Colonic mucosa (tissue), 4 donors: ENCODE measurements at regions not wholly inside any gene's neighbourhood (a gene's known extent, or its start where the extent isn't known, plus 50 kb on each side); places are given as distances from the start of the nearest gene placed in this dataset.

Experiments
- DNase-seq: peaks from one replicate; pipeline ENCODE4 v3.0.0-alpha.2; 2020
- H3K27ac ChIP-seq: fragments of 200-600 bp; one replicate; pipeline ENCODE4 v1.8.0; 2021
- H3K27me3 ChIP-seq: fragments of 200-600 bp; one replicate; pipeline ENCODE4 v1.8.0; 2021
- H3K36me3 ChIP-seq: fragments of 200-600 bp; one replicate; pipeline ENCODE4 v1.8.0; 2021
- H3K4me1 ChIP-seq: fragments of 200-600 bp; one replicate; pipeline ENCODE4 v1.8.0; 2021; ENCODE audit warnings: mild to moderate bottlenecking
- H3K4me3 ChIP-seq: fragments of 200-600 bp; one replicate; pipeline ENCODE4 v1.8.0; 2021
- H3K9ac ChIP-seq, 2 donors: one replicate each; pipeline ENCODE4 v1.7.0; 2013; ENCODE audit warnings: control low read depth in 2 of 2, low read depth in 2 of 2, low read length in 2 of 2
- H3K9me3 ChIP-seq: fragments of 200-600 bp; one replicate; pipeline ENCODE4 v1.8.0; 2021
- CTCF ChIP-seq: fragments of 200-600 bp; IDR thresholded peaks from one replicate; pipeline ENCODE4 v1.8.0; 2022; ENCODE audit warnings: antibody characterized with exemption, mild to moderate bottlenecking
- intact Hi-C: fragments of 100-400 bp; cut with DNase I; formaldehyde crosslinking; loops from one replicate; pipeline ENCODE4 v1.14.1; 2022
- donor health status: healthy.
- donor health status: DM: no; HTN: no; CAD: no.
- donor health status: DM: no; HTN: no; CAD: no.

- Histone ChIP-seq H3K27me3 (no peaks in the 10 kb centered on the region), H3K4me3 (no peak overlapping the region), H3K9me3 (no peaks in the 10 kb centered on the region), H3K9ac (no peak overlapping the region), H3K4me1 (no peaks in the 10 kb centered on the region), H3K36me3 (no peaks in the 10 kb centered on the region), H3K27ac (no peak overlapping the region)
- DNase-seq = no peak
- no peak for TF ChIP-seq CTCF
- intact Hi-C loops = no loop called here
Observed at GRCh38 chr2:200095436-200095835, 140.1 kb downstream of the MAIP1 start.

DNA sequence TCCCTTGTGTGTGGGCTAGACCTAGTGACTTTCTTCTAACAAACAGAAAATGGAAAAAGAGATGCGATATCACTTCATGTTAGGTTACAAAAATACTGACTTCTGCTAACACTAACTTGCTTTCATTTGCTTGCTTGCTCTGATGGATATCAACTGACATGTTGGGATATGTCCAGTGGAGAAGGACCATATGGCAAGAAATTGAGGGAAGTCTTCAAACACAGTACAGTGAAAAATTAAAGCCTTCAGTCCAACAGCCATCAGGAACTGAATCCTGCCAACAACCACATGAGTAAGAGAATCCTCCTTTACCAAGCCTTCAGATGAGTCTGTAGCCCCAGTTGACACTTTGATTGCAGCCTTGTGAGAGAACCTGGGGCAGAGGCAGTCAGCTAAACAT lies 143.9 kb downstream of the MAIP1 start:
- H3K27ac ChIP-seq = no peak overlapping the region
- H3K36me3 ChIP-seq = no peaks in the 10 kb centered on the region
- TF ChIP-seq CTCF = no peak
- H3K9me3 ChIP-seq = no peaks in the 10 kb centered on the region
- H3K9ac ChIP-seq = no peak overlapping the region
- intact Hi-C loops = no loop called here
- H3K27me3 ChIP-seq = no peaks in the 10 kb centered on the region
- DNase-seq = no peak
- no peak overlapping the region for H3K4me3 ChIP-seq
- H3K4me1 ChIP-seq = no peaks in the 10 kb centered on the region

- no peaks in the 10 kb centered on the region for H3K4me1 ChIP-seq
- no peaks in the 10 kb centered on the region for H3K36me3 ChIP-seq
- no peaks in the 10 kb centered on the region for H3K9me3 ChIP-seq
- intact Hi-C loops = no loop called here
- no peaks in the 10 kb centered on the region for H3K27me3 ChIP-seq
- no peak for DNase-seq
- no peak overlapping the region for H3K9ac ChIP-seq
- H3K4me3 ChIP-seq = no peak overlapping the region
- TF ChIP-seq CTCF = no peak
- no peak overlapping the region for H3K27ac ChIP-seq
Observed at GRCh38 chr2:200100027-200100426, 144.6 kb downstream of the MAIP1 start.

- DNase-seq = no peak
- no peak overlapping the region for H3K27ac ChIP-seq
- no peak overlapping the region for H3K9ac ChIP-seq
- no peaks in the 10 kb centered on the region for H3K27me3 ChIP-seq
- intact Hi-C loops = no loop called here
- no peak for TF ChIP-seq CTCF
- no peaks in the 10 kb centered on the region for H3K9me3 ChIP-seq
- no peak overlapping the region for H3K4me3 ChIP-seq
- no peaks in the 10 kb centered on the region for H3K36me3 ChIP-seq
- H3K4me1 ChIP-seq = no peaks in the 10 kb centered on the region
Observed at GRCh38 chr2:200101922-200102321, 146.5 kb downstream of the MAIP1 start.

DNA sequence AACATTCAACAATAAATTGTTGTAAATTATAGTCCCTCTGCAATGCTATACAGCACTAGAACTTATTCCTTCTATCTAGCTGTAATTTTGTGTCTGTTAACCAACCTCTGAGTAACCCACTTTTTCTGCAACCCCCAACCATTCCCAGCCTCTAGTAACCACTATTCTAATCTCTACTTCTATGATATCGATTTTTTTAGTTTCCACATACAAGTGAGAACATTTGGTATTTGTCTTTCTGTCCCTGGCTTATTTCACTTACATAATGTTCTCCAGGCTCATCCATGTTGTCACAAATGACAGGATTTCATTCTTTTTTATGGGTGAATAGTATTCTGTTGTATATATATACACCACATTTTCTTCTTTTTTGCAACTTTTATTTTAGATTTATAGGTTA lies 147.6 kb downstream of the MAIP1 start:
- Histone ChIP-seq H3K4me1 (no peaks in the 10 kb centered on the region), H3K27ac (no peak overlapping the region), H3K9ac (no peak overlapping the region), H3K27me3 (no peaks in the 10 kb centered on the region), H3K9me3 (no peaks in the 10 kb centered on the region), H3K4me3 (no peak overlapping the region), H3K36me3 (no peaks in the 10 kb centered on the region)
- no peak for TF ChIP-seq CTCF
- intact Hi-C loops = no loop called here
- DNase-seq = no peak

DNA sequence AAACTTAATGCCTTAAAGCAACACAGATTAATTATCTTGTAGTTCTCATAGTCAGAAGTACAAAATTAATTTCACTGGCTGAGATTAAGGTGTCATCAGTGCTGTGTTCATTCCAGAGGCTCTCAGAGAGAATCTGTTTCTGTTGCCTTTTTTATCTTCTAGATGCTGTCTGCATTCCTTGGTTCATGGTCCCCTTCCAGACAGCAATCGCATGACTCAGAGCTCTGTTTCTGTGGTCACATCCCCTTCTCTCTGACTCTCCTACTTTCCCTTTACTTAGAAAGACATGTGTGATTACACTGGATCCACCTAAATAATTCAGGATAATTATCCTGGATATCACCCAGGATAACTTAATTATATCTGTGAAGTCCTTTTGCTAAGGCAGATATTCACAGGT lies 148.6 kb downstream of the MAIP1 start:
- H3K27me3 ChIP-seq = no peaks in the 10 kb centered on the region
- intact Hi-C loops = no loop called here
- no peaks in the 10 kb centered on the region for H3K36me3 ChIP-seq
- H3K4me1 ChIP-seq = no peaks in the 10 kb centered on the region
- H3K4me3 ChIP-seq = no peak overlapping the region
- no peak for DNase-seq
- H3K9me3 ChIP-seq = no peaks in the 10 kb centered on the region
- no peak for TF ChIP-seq CTCF
- H3K27ac ChIP-seq = no peak overlapping the region
- H3K9ac ChIP-seq = no peak overlapping the region
